WTC11 (cell line): ENCODE measurements at regions not wholly inside any gene's neighbourhood (a gene's known extent, or its start where the extent isn't known, plus 50 kb on each side); places are given as distances from the start of the nearest gene placed in this dataset.

ENCODE experiments used
- ATAC-seq: fragments of 200-7000 bp; cut with Tn5 transposase; 2 replicates; pipeline ENCODE4 v1.10.0; 2021; ENCODE audit warnings: mild to moderate bottlenecking, moderate library complexity
- CTCF ChIA-PET: fragments of 300-600 bp; sonication (Branson Sonifier 250); formaldehyde crosslinking; loops from one replicate; lab custom pipeline; 2021; ENCODE audit warnings: antibody characterized with exemption; lab: Charles Lee
- POLR2A ChIA-PET: fragments of 350-600 bp; sonication (Branson Sonifier 250); formaldehyde crosslinking; loops from one replicate; lab custom pipeline; 2021; ENCODE audit warnings: antibody characterized with exemption; lab: Charles Lee
- DNase-seq: peaks from one replicate; pipeline ENCODE4 v3.0.0; 2021; ENCODE audit warnings: low spot score
- H3K27ac Mint-ChIP-seq: 2 replicates; pipeline ENCODE4 v1.8.0; 2021; ENCODE audit warnings: mixed read lengths
- H3K27me3 Mint-ChIP-seq: 2 replicates; pipeline ENCODE4 v1.8.0; 2021; ENCODE audit warnings: low read depth, mild to moderate bottlenecking, moderate library complexity, mixed read lengths
- H3K36me3 Mint-ChIP-seq: 2 replicates; pipeline ENCODE4 v1.8.0; 2021; ENCODE audit warnings: mixed read lengths
- H3K4me1 Mint-ChIP-seq: 2 replicates; pipeline ENCODE4 v1.8.0; 2022; ENCODE audit warnings: mixed read lengths
- H3K4me3 Mint-ChIP-seq: 2 replicates; pipeline ENCODE4 v1.8.0; 2021; ENCODE audit warnings: mild to moderate bottlenecking, moderate library complexity, mixed read lengths
- H3K9me3 Mint-ChIP-seq: 2 replicates; pipeline ENCODE4 v1.8.0; 2021; ENCODE audit warnings: mixed read lengths
- CREM ChIP-seq: sonication (generic); formaldehyde crosslinking; IDR thresholded peaks from 2 replicates; pipeline ENCODE4 v1.8.1; 2022; ENCODE audit warnings: mild to moderate bottlenecking, missing genetic modification reagents, moderate library complexity
- FOXJ3 ChIP-seq: sonication (generic); formaldehyde crosslinking; IDR thresholded peaks from 2 replicates; pipeline ENCODE4 v1.9.0; 2021; ENCODE audit warnings: missing genetic modification reagents, mild to moderate bottlenecking, borderline replicate concordance
- GABPB1 ChIP-seq: sonication (generic); formaldehyde crosslinking; IDR thresholded peaks from 2 replicates; pipeline ENCODE4 v1.8.1; 2023; ENCODE audit warnings: mild to moderate bottlenecking, missing genetic modification reagents
- HMGA2 ChIP-seq: fragments of 250-450 bp; sonication (Bioruptor Pico); IDR thresholded peaks from 2 replicates; pipeline ENCODE4 v1.4.0; 2021; ENCODE audit warnings: mild to moderate bottlenecking, moderate library complexity
- JUN ChIP-seq: sonication (generic); formaldehyde crosslinking; IDR thresholded peaks from 2 replicates; pipeline ENCODE4 v1.8.0; 2023; ENCODE audit warnings: mild to moderate bottlenecking, missing genetic modification reagents
- KAT7 ChIP-seq: sonication (generic); formaldehyde crosslinking; IDR thresholded peaks from 2 replicates; pipeline ENCODE4 v1.8.1; 2023; ENCODE audit warnings: missing genetic modification reagents, mild to moderate bottlenecking, borderline replicate concordance
- MLX ChIP-seq: sonication (generic); formaldehyde crosslinking; IDR thresholded peaks from 2 replicates; pipeline ENCODE4 v1.8.1; 2023; ENCODE audit warnings: mild to moderate bottlenecking, missing genetic modification reagents, moderate library complexity
- MXD4 ChIP-seq: fragments of 250-450 bp; sonication (Bioruptor Pico); IDR thresholded peaks from 2 replicates; pipeline ENCODE4 v1.8.0; 2021; ENCODE audit warnings: mild to moderate bottlenecking, moderate library complexity, borderline replicate concordance
- MYBL2 ChIP-seq: sonication (generic); formaldehyde crosslinking; IDR thresholded peaks from 2 replicates; pipeline ENCODE4 v1.8.1; 2023; ENCODE audit warnings: mild to moderate bottlenecking, moderate library complexity, missing genetic modification reagents
- NFE2L1 ChIP-seq: sonication (generic); formaldehyde crosslinking; IDR thresholded peaks from 2 replicates; pipeline ENCODE4 v1.8.1; 2023; ENCODE audit warnings: missing genetic modification reagents
- NFYB ChIP-seq: sonication (generic); formaldehyde crosslinking; conservative IDR thresholded peaks from 2 replicates; pipeline ENCODE4 v1.8.0; 2022; ENCODE audit warnings: low read depth, missing genetic modification reagents
- PRDM15 ChIP-seq: sonication (generic); formaldehyde crosslinking; IDR thresholded peaks from 2 replicates; pipeline ENCODE4 v1.8.0; 2022; ENCODE audit warnings: missing genetic modification reagents
- TEAD1 ChIP-seq: sonication (generic); formaldehyde crosslinking; IDR thresholded peaks from 2 replicates; pipeline ENCODE4 v1.8.0; 2022; ENCODE audit warnings: mild to moderate bottlenecking, missing genetic modification reagents
- USF1 ChIP-seq: sonication (generic); formaldehyde crosslinking; IDR thresholded peaks from 2 replicates; pipeline ENCODE4 v1.8.0; 2022; ENCODE audit warnings: mild to moderate bottlenecking, missing genetic modification reagents
- USF2 ChIP-seq: sonication (generic); formaldehyde crosslinking; IDR thresholded peaks from 2 replicates; pipeline ENCODE4 v1.8.1; 2023; ENCODE audit warnings: mild to moderate bottlenecking, missing genetic modification reagents, moderate library complexity
- ZNF263 ChIP-seq: sonication (generic); formaldehyde crosslinking; IDR thresholded peaks from 2 replicates; pipeline ENCODE4 v1.8.1; 2022; ENCODE audit warnings: low read depth, mild to moderate bottlenecking, moderate library complexity, missing genetic modification reagents
- ZNF425 ChIP-seq: fragments of 250-450 bp; sonication (Bioruptor Pico); conservative IDR thresholded peaks from 2 replicates; pipeline ENCODE4 v1.9.0; 2021; ENCODE audit warnings: mild to moderate bottlenecking
- ZSCAN18 ChIP-seq: fragments of 250-450 bp; sonication (Bioruptor Pico); IDR thresholded peaks from 2 replicates; pipeline ENCODE4 v2.1.2; 2022; ENCODE audit warnings: mild to moderate bottlenecking, moderate library complexity

- Mint-ChIP-seq H3K4me1 (peaks cover 21% of the 10 kb centered on the region), H3K36me3 (no peaks in the 10 kb centered on the region), H3K4me3 (no peak overlapping the region), H3K27me3 (no peaks in the 10 kb centered on the region), H3K9me3 (no peaks in the 10 kb centered on the region), H3K27ac (no peak overlapping the region)
- ATAC-seq (no peak), DNase-seq (no peak)
- POLR2A ChIA-PET: no interaction called here
- CTCF ChIA-PET: no interaction called here
- TF ChIP-seq USF2: no peak
- no peak for TF ChIP-seq USF1
- TF ChIP-seq TEAD1 (CRISPR knock-in tag): no peak
- no peak for TF ChIP-seq KAT7
- TF ChIP-seq HMGA2 (CRISPR knock-in tag): no peak
- no peak for TF ChIP-seq PRDM15 (CRISPR knock-in tag)
- TF ChIP-seq ZSCAN18: no peak
Measured at GRCh38 chr3:111414531-111414930, 127.5 kb upstream of the CD96 start.

GRCh38 chr3:111415018-111415417 is 127.0 kb upstream of the CD96 start:
- no peak for TF ChIP-seq USF1
- TF ChIP-seq FOXJ3 (CRISPR knock-in tag): no peak
- no peak for TF ChIP-seq MLX
- TF ChIP-seq MXD4 (CRISPR knock-in tag): no peak
- no peak for TF ChIP-seq NFE2L1
- TF ChIP-seq GABPB1 (CRISPR knock-in tag): no peak
- TF ChIP-seq PRDM15 (CRISPR knock-in tag): no peak
- no peak for TF ChIP-seq CREM (CRISPR knock-in tag)
- TF ChIP-seq ZNF425: no peak
- no peak for TF ChIP-seq ZNF263
- TF ChIP-seq JUN (CRISPR knock-in tag): no peak
- TF ChIP-seq NFYB: no peak
- no peak for TF ChIP-seq MYBL2 (CRISPR knock-in tag)
- TF ChIP-seq, all 79 proteins: peak for 0
- peaks cover 22% of the 10 kb centered on the region for H3K4me1 Mint-ChIP-seq
- DNase-seq (no peak), ATAC-seq (no peak)
- no peaks in the 10 kb centered on the region for H3K27me3 Mint-ChIP-seq
- ChIA-PET POLR2A (no interaction called here), CTCF (no interaction called here)
- no peaks in the 10 kb centered on the region for H3K36me3 Mint-ChIP-seq
- no peak overlapping the region for H3K4me3 Mint-ChIP-seq
- H3K9me3 Mint-ChIP-seq: no peaks in the 10 kb centered on the region
- no peak overlapping the region for H3K27ac Mint-ChIP-seq
